ENCODE measurements at regions not wholly inside any gene's neighbourhood (a gene's known extent, or its start where the extent isn't known, plus 50 kb on each side); places are given as distances from the start of the nearest gene placed in this dataset.

DNA sequence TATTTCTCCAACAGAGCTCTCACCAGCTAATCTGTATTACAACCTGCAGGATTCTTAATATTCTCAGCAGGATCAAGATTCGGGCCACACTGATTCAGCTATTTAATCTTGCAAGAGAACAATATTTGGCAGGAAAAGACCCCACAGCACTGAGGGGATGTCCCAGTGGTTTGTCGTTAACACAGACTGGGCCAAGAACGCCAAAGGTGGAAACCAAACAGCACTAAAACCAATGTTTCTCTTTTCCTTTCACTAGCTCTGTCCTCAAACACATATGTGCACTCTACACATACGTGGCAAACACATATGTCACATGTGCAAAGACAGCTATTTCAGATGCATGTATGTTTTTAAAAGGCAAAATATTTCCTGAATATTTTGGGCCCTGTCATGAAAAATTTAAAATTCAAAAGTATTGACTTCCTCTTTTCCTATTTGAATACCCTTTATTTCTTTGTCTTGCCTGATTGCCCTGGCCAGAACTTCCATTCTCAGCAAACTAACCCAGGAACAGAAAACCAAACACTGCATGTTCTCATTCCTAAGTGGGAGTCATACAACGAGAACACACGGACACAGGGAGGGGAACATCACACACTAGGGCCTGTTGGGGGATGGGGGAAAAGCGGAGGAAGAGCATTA, 51.7 kb upstream of the NEBL start:
- no peak for DNase-seq (ENCODE audit: low read depth in 2 of 2)

Measured in stimulated activated CD8-positive, alpha-beta memory T cell treated with anti-CD3 and anti-CD28 coated beads, Interleukin-15, amount 100 ng/mL, for 48 hours (primary cell).